ENCODE measurements at regions not wholly inside any gene's neighbourhood (a gene's known extent, or its start where the extent isn't known, plus 50 kb on each side); places are given as distances from the start of the nearest gene placed in this dataset.
"Not testable (repeated sequence)": the region's sequence is repeated elsewhere in the genome, so short reads cannot be mapped to it uniquely, and the experiment has no call there.

DNA sequence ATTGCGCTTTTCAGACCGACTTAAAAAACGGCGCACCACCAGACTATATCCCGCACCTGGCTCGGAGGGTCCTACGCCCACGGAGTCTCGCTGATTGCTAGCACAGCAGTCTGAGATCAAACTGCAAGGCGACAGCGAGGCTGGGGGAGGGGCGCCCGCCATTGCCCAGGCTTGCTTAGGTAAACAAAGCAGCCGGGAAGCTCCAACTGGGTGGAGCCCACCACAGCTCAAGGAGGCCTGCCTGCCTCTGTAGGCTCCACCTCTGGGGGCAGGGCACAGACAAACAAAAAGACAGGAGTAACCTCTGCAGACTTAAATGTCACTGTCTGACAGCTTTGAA lies 160.1 kb upstream of the THBS1 start:
- TF ChIP-seq NFE2L2 (conservative IDR thresholded peaks at IDR 0.05; ENCODE audit: low read length); EHMT2 (IDR thresholded peaks at IDR 0.05; ENCODE audit: low read depth); POLR2A (IDR thresholded peaks at IDR 0.05; ENCODE audit: low read length); E2F6 (IDR thresholded peaks at IDR 0.05; ENCODE audit: borderline replicate concordance, low read depth); REST (IDR thresholded peaks at IDR 0.05): not testable (repeated sequence)
- TF ChIP-seq, protein P1, sequence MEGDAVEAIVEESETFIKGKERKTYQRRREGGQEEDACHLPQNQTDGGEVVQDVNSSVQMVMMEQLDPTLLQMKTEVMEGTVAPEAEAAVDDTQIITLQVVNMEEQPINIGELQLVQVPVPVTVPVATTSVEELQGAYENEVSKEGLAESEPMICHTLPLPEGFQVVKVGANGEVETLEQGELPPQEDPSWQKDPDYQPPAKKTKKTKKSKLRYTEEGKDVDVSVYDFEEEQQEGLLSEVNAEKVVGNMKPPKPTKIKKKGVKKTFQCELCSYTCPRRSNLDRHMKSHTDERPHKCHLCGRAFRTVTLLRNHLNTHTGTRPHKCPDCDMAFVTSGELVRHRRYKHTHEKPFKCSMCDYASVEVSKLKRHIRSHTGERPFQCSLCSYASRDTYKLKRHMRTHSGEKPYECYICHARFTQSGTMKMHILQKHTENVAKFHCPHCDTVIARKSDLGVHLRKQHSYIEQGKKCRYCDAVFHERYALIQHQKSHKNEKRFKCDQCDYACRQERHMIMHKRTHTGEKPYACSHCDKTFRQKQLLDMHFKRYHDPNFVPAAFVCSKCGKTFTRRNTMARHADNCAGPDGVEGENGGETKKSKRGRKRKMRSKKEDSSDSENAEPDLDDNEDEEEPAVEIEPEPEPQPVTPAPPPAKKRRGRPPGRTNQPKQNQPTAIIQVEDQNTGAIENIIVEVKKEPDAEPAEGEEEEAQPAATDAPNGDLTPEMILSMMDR (IDR thresholded peaks at IDR 0.05) = not testable (repeated sequence)

All from A549 (cell line).